HL-60 (cell line): ENCODE measurements at regions not wholly inside any gene's neighbourhood (a gene's known extent, or its start where the extent isn't known, plus 50 kb on each side); places are given as distances from the start of the nearest gene placed in this dataset.

Experiments used
- GABPA ChIP-seq: IDR thresholded peaks from 2 replicates; pipeline ENCODE4 v1.6.1; 2012; ENCODE audit warnings: low read depth
- POLR2AphosphoS5 ChIP-seq: IDR thresholded peaks from 2 replicates; pipeline ENCODE4 v1.6.1; 2012; ENCODE audit warnings: low read depth
- REST ChIP-seq: IDR thresholded peaks from 2 replicates; pipeline ENCODE4 v1.6.1; 2012; ENCODE audit warnings: low read depth; ENCODE audit not compliant: insufficient replicate concordance
- TF ChIP-seq, protein P1 (sequence below): IDR thresholded peaks from one replicate; pipeline ENCODE4 v1.5.1; 2011; ENCODE audit warnings: low read length, control low read depth, inconsistent platforms; ENCODE audit not compliant: insufficient read depth

DNA sequence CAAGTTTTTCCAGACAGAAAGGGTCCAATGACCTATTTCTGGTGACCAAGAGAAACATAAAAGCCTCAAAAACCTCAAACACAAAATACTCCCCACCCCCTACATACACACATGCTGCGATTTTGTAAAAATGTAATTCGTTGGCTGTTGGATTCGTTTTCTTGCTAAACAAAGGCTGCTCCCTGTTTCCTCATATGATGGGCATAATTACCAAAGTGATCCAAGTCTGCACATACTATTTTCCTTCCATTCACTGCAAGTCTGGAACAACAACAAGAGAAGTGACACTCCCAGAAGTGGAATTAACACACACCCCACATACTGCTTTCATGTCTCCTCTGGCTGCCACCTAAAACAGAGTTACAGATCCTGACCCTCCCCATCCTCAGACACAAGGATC lies 131.9 kb downstream of the RAP2A start:
- TF ChIP-seq, protein P1, sequence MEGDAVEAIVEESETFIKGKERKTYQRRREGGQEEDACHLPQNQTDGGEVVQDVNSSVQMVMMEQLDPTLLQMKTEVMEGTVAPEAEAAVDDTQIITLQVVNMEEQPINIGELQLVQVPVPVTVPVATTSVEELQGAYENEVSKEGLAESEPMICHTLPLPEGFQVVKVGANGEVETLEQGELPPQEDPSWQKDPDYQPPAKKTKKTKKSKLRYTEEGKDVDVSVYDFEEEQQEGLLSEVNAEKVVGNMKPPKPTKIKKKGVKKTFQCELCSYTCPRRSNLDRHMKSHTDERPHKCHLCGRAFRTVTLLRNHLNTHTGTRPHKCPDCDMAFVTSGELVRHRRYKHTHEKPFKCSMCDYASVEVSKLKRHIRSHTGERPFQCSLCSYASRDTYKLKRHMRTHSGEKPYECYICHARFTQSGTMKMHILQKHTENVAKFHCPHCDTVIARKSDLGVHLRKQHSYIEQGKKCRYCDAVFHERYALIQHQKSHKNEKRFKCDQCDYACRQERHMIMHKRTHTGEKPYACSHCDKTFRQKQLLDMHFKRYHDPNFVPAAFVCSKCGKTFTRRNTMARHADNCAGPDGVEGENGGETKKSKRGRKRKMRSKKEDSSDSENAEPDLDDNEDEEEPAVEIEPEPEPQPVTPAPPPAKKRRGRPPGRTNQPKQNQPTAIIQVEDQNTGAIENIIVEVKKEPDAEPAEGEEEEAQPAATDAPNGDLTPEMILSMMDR = no peak
- no peak for TF ChIP-seq POLR2AphosphoS5
- no peak for TF ChIP-seq GABPA
- no peak for TF ChIP-seq REST
